ENCODE measurements at regions not wholly inside any gene's neighbourhood (a gene's known extent, or its start where the extent isn't known, plus 50 kb on each side); places are given as distances from the start of the nearest gene placed in this dataset.

GRCh38 chr1:88204111-88204510 is 480.0 kb upstream of the PKN2 start:
- no peak for DNase-seq

- DNase-seq = no peak
These were observed 479.4 kb upstream of the PKN2 start for GRCh38 chr1:88204612-88205167.

GRCh38 chr1:88208389-88208788 is 475.7 kb upstream of the PKN2 start:
- no peak for DNase-seq

- no peak for DNase-seq
These were observed 473.8 kb upstream of the PKN2 start for GRCh38 chr1:88210103-88210787.

GRCh38 chr1:88216441-88216840 is 467.6 kb upstream of the PKN2 start:
- no peak for DNase-seq

GRCh38 chr1:88217386-88217785 is 466.7 kb upstream of the PKN2 start:
- DNase-seq = no peak

- DNase-seq = no peak
These were observed 464.6 kb upstream of the PKN2 start for GRCh38 chr1:88219521-88219920.

GRCh38 chr1:88221411-88221810 is 462.7 kb upstream of the PKN2 start:
- DNase-seq = no peak

GRCh38 chr1:88224906-88225305 is 459.2 kb upstream of the PKN2 start:
- no peak for DNase-seq

- DNase-seq = no peak
These were observed 456.0 kb upstream of the PKN2 start for GRCh38 chr1:88228114-88228513.

- no peak for DNase-seq
These were observed 453.9 kb upstream of the PKN2 start for GRCh38 chr1:88230126-88230525.

GRCh38 chr1:88237058-88237457 is 447.0 kb upstream of the PKN2 start:
- no peak for DNase-seq

- no peak for DNase-seq
These were observed 444.9 kb upstream of the PKN2 start for GRCh38 chr1:88239205-88239604.

GRCh38 chr1:88247666-88248065 is 436.4 kb upstream of the PKN2 start:
- no peak for DNase-seq

- no peak for DNase-seq
These were observed 433.2 kb upstream of the PKN2 start for GRCh38 chr1:88250915-88251314.

GRCh38 chr1:88252745-88253144 is 431.3 kb upstream of the PKN2 start:
- no peak for DNase-seq

- DNase-seq = no peak
These were observed 418.5 kb upstream of the PKN2 start for GRCh38 chr1:88265606-88266005.

- no peak for DNase-seq
These were observed 418.0 kb upstream of the PKN2 start for GRCh38 chr1:88266051-88266450.

GRCh38 chr1:88272216-88272615 is 411.9 kb upstream of the PKN2 start:
- DNase-seq = no peak

- no peak for DNase-seq
These were observed 409.6 kb upstream of the PKN2 start for GRCh38 chr1:88274431-88274830.

GRCh38 chr1:88275259-88275862 is 408.7 kb upstream of the PKN2 start:
- peak in 1 of 56 donors; percentile 4 for DNase-seq

GRCh38 chr1:88276163-88276562 is 407.9 kb upstream of the PKN2 start:
- no peak for DNase-seq

GRCh38 chr1:88284066-88284465 is 400.0 kb upstream of the PKN2 start:
- DNase-seq = no peak
